HCT116 (cell line): ENCODE measurements at regions not wholly inside any gene's neighbourhood (a gene's known extent, or its start where the extent isn't known, plus 50 kb on each side); places are given as distances from the start of the nearest gene placed in this dataset.

Experiments
- ATAC-seq: fragments of 200-7000 bp; cut with Tn5 transposase; 2 replicates; pipeline ENCODE4 v1.9.1; 2020; ENCODE audit warnings: mild to moderate bottlenecking, moderate library complexity
- BruUV-seq: library from RNA; stranded (reverse); fragments of 400-500 nt; replicated peaks from 2 replicates; lab custom pipeline; 2021; lab: Mats Ljungman, UMichigan
- CTCF ChIA-PET: fragments of 300-600 bp; sonication (Branson Sonifier 250); formaldehyde crosslinking; loops from one replicate; lab custom pipeline; 2021; ENCODE audit warnings: antibody characterized with exemption; lab: Charles Lee
- POLR2A ChIA-PET: fragments of 300-600, 350-600 bp; sonication (Branson Sonifier 250); formaldehyde crosslinking; loops from one replicate; lab custom pipeline; 2021; ENCODE audit warnings: antibody characterized with exemption; lab: Charles Lee
- RAD21 ChIA-PET, 2 experiments: fragments of 300-600 bp; sonication (Branson Sonifier 250); formaldehyde crosslinking; loops; one replicate each; lab custom pipeline; 2023; ENCODE audit warnings: low total read pairs in 2 of 2; ENCODE audit not compliant: uncharacterized antibody in 2 of 2, unreplicated experiment in 2 of 2, low non-redundant PET in 1 of 2; lab: Charles Lee
- DNase-seq: peaks from one replicate; pipeline ENCODE4 v3.0.0-alpha.2; 2010; ENCODE audit warnings: low read depth, low spot score
- H2AFZ ChIP-seq: fragments of 200-600 bp; shearing (Covaris generic), sonication (generic); 2 replicates; pipeline ENCODE4 v1.6.1; 2017; ENCODE audit warnings: low read depth, mixed run types, mixed read lengths, antibody characterized with exemption, low read length; ENCODE audit not compliant: poor library complexity, severe bottlenecking
- H3K27ac ChIP-seq: 2 replicates; pipeline ENCODE4 v1.5.1; 2012; ENCODE audit warnings: low read depth, low read length
- H3K27me3 ChIP-seq: fragments of 200-600 bp; sonication (generic); 2 replicates; pipeline ENCODE4 v1.6.1; 2016; ENCODE audit warnings: mixed run types, low read length, mixed read lengths; ENCODE audit not compliant: insufficient read depth
- H3K36me3 ChIP-seq, 2 experiments: fragments of 200-500 bp in 1 of 2; fragments of 200-600 bp in 1 of 2; sonication (Bioruptor generic) in 1 of 2; sonication (generic) in 1 of 2; 2 replicates each; pipeline versions ENCODE4 v1.5.1 to v1.6.1; 2014 to 2016; ENCODE audit warnings: low read length in 2 of 2, inconsistent platforms in 1 of 2, mixed read lengths in 1 of 2, mixed run types in 1 of 2; ENCODE audit not compliant: insufficient read depth in 2 of 2, control insufficient read depth in 1 of 2
- H3K4me1 ChIP-seq, 2 experiments: fragments of 200-600 bp in 1 of 2; sonication (generic) in 1 of 2; 2 replicates each; pipeline versions ENCODE4 v1.5.1 to v1.6.1; 2012 to 2017; ENCODE audit warnings: low read length in 2 of 2, inconsistent platforms in 1 of 2, mild to moderate bottlenecking in 1 of 2, mixed read lengths in 1 of 2, mixed run types in 1 of 2, moderate library complexity in 1 of 2; ENCODE audit not compliant: insufficient read depth in 2 of 2, control insufficient read depth in 1 of 2
- H3K4me2 ChIP-seq: fragments of 200-600 bp; sonication (generic); 2 replicates; pipeline ENCODE4 v1.6.1; 2017; ENCODE audit warnings: mixed run types, low read length, mixed read lengths
- H3K4me3 ChIP-seq, 2 experiments: fragments of 200-600 bp in 1 of 2; sonication (generic) in 1 of 2; replicated peaks in 1 of 2; 2 replicates each; pipeline ENCODE4 v1.5.1; 2011 to 2016; ENCODE audit warnings: low read length in 2 of 2, control low read depth in 1 of 2, low read depth in 1 of 2, mild to moderate bottlenecking in 1 of 2, mixed read lengths in 1 of 2, mixed run types in 1 of 2
- H3K79me2 ChIP-seq: fragments of 200-600 bp; sonication (generic); 2 replicates; pipeline ENCODE4 v1.6.1; 2017; ENCODE audit warnings: mild to moderate bottlenecking, mixed run types, low read length, moderate library complexity, mixed read lengths; ENCODE audit not compliant: insufficient read depth
- H3K9ac ChIP-seq: fragments of 200-600 bp; sonication (generic); 2 replicates; pipeline ENCODE4 v1.6.1; 2016; ENCODE audit warnings: low read length, mixed read lengths
- H3K9me2 ChIP-seq: fragments of 200-600 bp; sonication (generic), shearing (Covaris generic); 2 replicates; pipeline ENCODE4 v1.6.1; 2017; ENCODE audit warnings: mixed run types, mild to moderate bottlenecking, moderate library complexity; ENCODE audit not compliant: insufficient read depth
- H3K9me3 ChIP-seq, 2 experiments: fragments of 200-500 bp in 1 of 2; fragments of 200-600 bp in 1 of 2; sonication (Bioruptor generic) in 1 of 2; sonication (generic) in 1 of 2; 2 replicates each; pipeline ENCODE4 v1.6.1; 2014 to 2017; ENCODE audit warnings: low read length in 2 of 2, mixed read lengths in 2 of 2, inconsistent platforms in 1 of 2, low read depth in 1 of 2, mild to moderate bottlenecking in 1 of 2, mixed run types in 1 of 2, moderate library complexity in 1 of 2; ENCODE audit not compliant: control insufficient read depth in 1 of 2, insufficient read depth in 1 of 2
- H4K20me1 ChIP-seq: fragments of 200-600 bp; sonication (generic), shearing (Covaris generic); 2 replicates; pipeline ENCODE4 v1.6.1; 2017; ENCODE audit warnings: mixed run types, mild to moderate bottlenecking, moderate library complexity; ENCODE audit not compliant: insufficient read depth
- ATF3 ChIP-seq: IDR thresholded peaks from 2 replicates; pipeline ENCODE4 v1.6.1; 2012
- CEBPB ChIP-seq: IDR thresholded peaks from 2 replicates; pipeline ENCODE4 v1.6.1; 2012; ENCODE audit warnings: low read depth
- CTCF ChIP-seq, 3 experiments: fragments of 200-600 bp in 1 of 3; sonication (generic) in 1 of 3; IDR thresholded peaks in 2 of 3; conservative IDR thresholded peaks in 1 of 3; 2 replicates each; pipeline ENCODE4 v1.5.1; 2012 to 2017; ENCODE audit warnings: low read depth in 2 of 3, low read length in 2 of 3, antibody characterized with exemption in 1 of 3, borderline replicate concordance in 1 of 3, control low read depth in 1 of 3, mild to moderate bottlenecking in 1 of 3, mixed read lengths in 1 of 3, mixed run types in 1 of 3, moderate library complexity in 1 of 3; ENCODE audit not compliant: insufficient read depth in 1 of 3
- ELF1 ChIP-seq: IDR thresholded peaks from 2 replicates; pipeline ENCODE4 v1.6.1; 2012; ENCODE audit warnings: low read depth, borderline replicate concordance
- FOSL1 ChIP-seq: IDR thresholded peaks from 2 replicates; pipeline ENCODE4 v1.6.1; 2012; ENCODE audit warnings: low read depth
- RAD21 ChIP-seq: IDR thresholded peaks from 2 replicates; pipeline ENCODE4 v1.6.1; 2012; ENCODE audit warnings: low read depth, mild to moderate bottlenecking
- SP1 ChIP-seq: IDR thresholded peaks from 2 replicates; pipeline ENCODE4 v1.6.1; 2012; ENCODE audit warnings: low read depth
- SRF ChIP-seq: IDR thresholded peaks from 2 replicates; pipeline ENCODE4 v1.6.1; 2012; ENCODE audit warnings: low read depth
- TCF7L2 ChIP-seq: IDR thresholded peaks from 2 replicates; pipeline ENCODE4 v1.7.0; 2011; ENCODE audit warnings: borderline replicate concordance, inconsistent platforms; ENCODE audit not compliant: insufficient read depth, insufficient read length; ENCODE audit errors: extremely low read depth
- ZFX ChIP-seq: fragments of 450-650 bp; IDR thresholded peaks from 2 replicates; pipeline ENCODE4 v1.6.1; 2017
- intact Hi-C: fragments of 100-400 bp; cut with micrococcal nuclease; formaldehyde crosslinking; loops from 2 replicates; pipeline ENCODE4 v1.10.0; 2022
- TF ChIP-seq, protein P1 (sequence below): IDR thresholded peaks from 2 replicates; pipeline ENCODE4 v1.6.1; 2012; ENCODE audit warnings: low read depth

- RAD21 ChIA-PET: no interaction called here
These were observed 213.8 kb upstream of the CBLB start for GRCh38 chr3:106082616-106083015.

More at GRCh38 chr3:106082616-106083015, 213.8 kb upstream of the CBLB start:
- CTCF ChIA-PET: no interaction called here
- POLR2A ChIA-PET: no interaction called here
- no peaks in the 10 kb centered on the region for H3K36me3 ChIP-seq
- no peaks in the 10 kb centered on the region for H3K9me2 ChIP-seq
- H4K20me1 ChIP-seq: no peaks in the 10 kb centered on the region
- intact Hi-C loops: no loop called here
- no peak overlapping the region for H3K9ac ChIP-seq
- no peaks in the 10 kb centered on the region for H3K4me1 ChIP-seq
- no peak overlapping the region for H3K4me3 ChIP-seq
- H2AFZ ChIP-seq: no peak overlapping the region
- DNase-seq: no peak
- no peak overlapping the region for H3K27ac ChIP-seq
- no peaks in the 10 kb centered on the region for H3K79me2 ChIP-seq
- no TSS peak for BruUV-seq
- H3K9me3 ChIP-seq: no peaks in the 10 kb centered on the region
- no peaks in the 10 kb centered on the region for H3K27me3 ChIP-seq
- TF ChIP-seq ATF3 (no peak), RAD21 (no peak), CTCF (IDR thresholded peaks at IDR 0.05 in 2 of 3, conservative IDR thresholded peaks at IDR 0.05 in 1 of 3; ENCODE audit: borderline replicate concordance in 1 of 3, insufficient read depth in 1 of 3, low read depth in 2 of 3, low read length in 2 of 3) (no peak), SP1 (no peak), SRF (no peak), TCF7L2 (no peak), ZFX (no peak), FOSL1 (no peak), CEBPB (no peak), ELF1 (no peak)
- TF ChIP-seq, protein P1, sequence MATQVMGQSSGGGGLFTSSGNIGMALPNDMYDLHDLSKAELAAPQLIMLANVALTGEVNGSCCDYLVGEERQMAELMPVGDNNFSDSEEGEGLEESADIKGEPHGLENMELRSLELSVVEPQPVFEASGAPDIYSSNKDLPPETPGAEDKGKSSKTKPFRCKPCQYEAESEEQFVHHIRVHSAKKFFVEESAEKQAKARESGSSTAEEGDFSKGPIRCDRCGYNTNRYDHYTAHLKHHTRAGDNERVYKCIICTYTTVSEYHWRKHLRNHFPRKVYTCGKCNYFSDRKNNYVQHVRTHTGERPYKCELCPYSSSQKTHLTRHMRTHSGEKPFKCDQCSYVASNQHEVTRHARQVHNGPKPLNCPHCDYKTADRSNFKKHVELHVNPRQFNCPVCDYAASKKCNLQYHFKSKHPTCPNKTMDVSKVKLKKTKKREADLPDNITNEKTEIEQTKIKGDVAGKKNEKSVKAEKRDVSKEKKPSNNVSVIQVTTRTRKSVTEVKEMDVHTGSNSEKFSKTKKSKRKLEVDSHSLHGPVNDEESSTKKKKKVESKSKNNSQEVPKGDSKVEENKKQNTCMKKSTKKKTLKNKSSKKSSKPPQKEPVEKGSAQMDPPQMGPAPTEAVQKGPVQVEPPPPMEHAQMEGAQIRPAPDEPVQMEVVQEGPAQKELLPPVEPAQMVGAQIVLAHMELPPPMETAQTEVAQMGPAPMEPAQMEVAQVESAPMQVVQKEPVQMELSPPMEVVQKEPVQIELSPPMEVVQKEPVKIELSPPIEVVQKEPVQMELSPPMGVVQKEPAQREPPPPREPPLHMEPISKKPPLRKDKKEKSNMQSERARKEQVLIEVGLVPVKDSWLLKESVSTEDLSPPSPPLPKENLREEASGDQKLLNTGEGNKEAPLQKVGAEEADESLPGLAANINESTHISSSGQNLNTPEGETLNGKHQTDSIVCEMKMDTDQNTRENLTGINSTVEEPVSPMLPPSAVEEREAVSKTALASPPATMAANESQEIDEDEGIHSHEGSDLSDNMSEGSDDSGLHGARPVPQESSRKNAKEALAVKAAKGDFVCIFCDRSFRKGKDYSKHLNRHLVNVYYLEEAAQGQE: no peak
- H3K4me2 ChIP-seq: no peak overlapping the region
- ATAC-seq: no peak
